H1 (cell line): ENCODE measurements at regions not wholly inside any gene's neighbourhood (a gene's known extent, or its start where the extent isn't known, plus 50 kb on each side); places are given as distances from the start of the nearest gene placed in this dataset.

Experiments
- CTCF ChIA-PET: fragments of 300-600 bp; sonication (Branson Sonifier 250); formaldehyde crosslinking; loops from one replicate; lab custom pipeline; 2021; ENCODE audit not compliant: partially characterized antibody; lab: Charles Lee
- POLR2A ChIA-PET: fragments of 300-600 bp; sonication (Branson Sonifier 250); formaldehyde crosslinking; loops from one replicate; lab custom pipeline; 2021; ENCODE audit warnings: inconsistent platforms; ENCODE audit not compliant: partially characterized antibody; lab: Charles Lee
- DNase-seq, 2 experiments: peaks; one replicate each; pipeline versions ENCODE4 v3.0.0 to v3.0.0-alpha.2; 2010 to 2022; ENCODE audit warnings: low spot score in 2 of 2, low read depth in 1 of 2, mixed read lengths in 1 of 2
- FAIRE-seq: peaks from 2 replicates; lab custom pipeline; 2011; peaks lifted over from hg19 to GRCh38; lab: Jason Lieb, UNC
- H2AFZ ChIP-seq: 2 replicates; pipeline ENCODE4 v1.8.1; 2012; ENCODE audit warnings: low read length, inconsistent platforms
- H2AK5ac ChIP-seq: 2 replicates; pipeline ENCODE4 v1.6.1; 2013; ENCODE audit warnings: low read depth, low read length
- H2BK120ac ChIP-seq: replicated peaks from 2 replicates; pipeline ENCODE3; 2013; ENCODE audit warnings: low read depth, low read length, inconsistent platforms
- H2BK12ac ChIP-seq: 2 replicates; pipeline ENCODE4 v1.6.1; 2013; ENCODE audit warnings: low read depth, low read length
- H2BK15ac ChIP-seq: 2 replicates; pipeline ENCODE4 v1.6.1; 2013; ENCODE audit warnings: low read length
- H2BK20ac ChIP-seq: 2 replicates; pipeline ENCODE4 v1.6.1; 2013; ENCODE audit warnings: low read length
- H2BK5ac ChIP-seq: 2 replicates; pipeline ENCODE4 v1.6.1; 2013; ENCODE audit warnings: low read depth, low read length
- H3K14ac ChIP-seq: 2 replicates; pipeline ENCODE4 v1.6.1; 2013; ENCODE audit warnings: inconsistent platforms; ENCODE audit not compliant: insufficient read length
- H3K18ac ChIP-seq: 2 replicates; pipeline ENCODE4 v1.6.1; 2013; ENCODE audit warnings: low read length; ENCODE audit errors: extremely low read depth
- H3K23ac ChIP-seq: 2 replicates; pipeline ENCODE4 v1.6.1; 2013; ENCODE audit warnings: inconsistent platforms; ENCODE audit not compliant: insufficient read length
- H3K23me2 ChIP-seq: 2 replicates; pipeline ENCODE4 v1.6.1; 2013; ENCODE audit warnings: low read depth, low read length
- H3K27ac ChIP-seq: 2 replicates; pipeline ENCODE4 v1.6.1; 2011; ENCODE audit warnings: low read depth, low read length, inconsistent platforms
- H3K27me3 ChIP-seq, 4 experiments: replicated peaks in 1 of 4; 1 replicate in 1 of 4; 2 replicates in 3 of 4; pipeline versions ENCODE4 v1.6.1 to v1.8.1; 2011 to 2013; ENCODE audit warnings: low read length in 3 of 4, mild to moderate bottlenecking in 3 of 4, inconsistent platforms in 2 of 4, mixed read lengths in 2 of 4, moderate library complexity in 1 of 4; ENCODE audit not compliant: control insufficient read depth in 3 of 4, insufficient read depth in 3 of 4; ENCODE audit errors: extremely low read depth in 1 of 4
- H3K36me3 ChIP-seq, 4 experiments: 2 replicates each; pipeline versions ENCODE4 v1.6.1 to v1.8.1; 2011 to 2013; ENCODE audit warnings: mild to moderate bottlenecking in 4 of 4, low read length in 3 of 4, moderate library complexity in 2 of 4, control low read depth in 1 of 4, inconsistent platforms in 1 of 4; ENCODE audit not compliant: insufficient read depth in 4 of 4, control insufficient read depth in 2 of 4
- H3K4ac ChIP-seq: replicated peaks from 2 replicates; pipeline ENCODE3; 2013; ENCODE audit warnings: low read length, low read depth, mixed read lengths, inconsistent platforms; ENCODE audit not compliant: insufficient read length
- H3K4me1 ChIP-seq, 4 experiments: replicated peaks in 1 of 4; 1 replicate in 1 of 4; 2 replicates in 3 of 4; pipeline versions ENCODE4 v1.6.1 to v1.8.1; 2011 to 2013; ENCODE audit warnings: low read length in 3 of 4, inconsistent platforms in 2 of 4, mixed read lengths in 1 of 4; ENCODE audit not compliant: insufficient read depth in 4 of 4, control insufficient read depth in 3 of 4
- H3K4me2 ChIP-seq, 2 experiments: 2 replicates each; pipeline versions ENCODE4 v1.6.1 to v1.8.1; 2011 to 2013; ENCODE audit warnings: low read depth in 2 of 2, low read length in 2 of 2, control low read depth in 1 of 2, inconsistent platforms in 1 of 2, mild to moderate bottlenecking in 1 of 2; ENCODE audit not compliant: insufficient read depth in 1 of 2
- H3K4me3 ChIP-seq, 4 experiments: fragments of 200-600, 300-600 bp in 1 of 4; sonication (generic), shearing (Covaris generic), sonication (Bioruptor Twin) in 1 of 4; 2 replicates each; pipeline versions ENCODE4 v1.5.1 to v1.8.1; 2011 to 2016; ENCODE audit warnings: low read length in 4 of 4, low read depth in 3 of 4, control low read depth in 2 of 4, inconsistent platforms in 2 of 4, mild to moderate bottlenecking in 2 of 4, mixed read lengths in 1 of 4, moderate library complexity in 1 of 4; ENCODE audit not compliant: insufficient read depth in 2 of 4; ENCODE audit errors: extremely low read depth in 1 of 4
- H3K56ac ChIP-seq: replicated peaks from 2 replicates; pipeline ENCODE3; 2013; ENCODE audit warnings: low read depth, mild to moderate bottlenecking, mixed read lengths, low read length, inconsistent platforms; ENCODE audit not compliant: insufficient read length
- H3K79me1 ChIP-seq: 2 replicates; pipeline ENCODE4 v1.6.1; 2013; ENCODE audit warnings: low read depth, low read length, control low read depth
- H3K79me2 ChIP-seq, 2 experiments: 2 replicates each; pipeline versions ENCODE4 v1.6.1 to v1.8.1; 2012 to 2013; ENCODE audit warnings: low read length in 2 of 2, mild to moderate bottlenecking in 2 of 2, inconsistent platforms in 1 of 2; ENCODE audit not compliant: insufficient read depth in 2 of 2, control insufficient read depth in 1 of 2
- H3K9ac ChIP-seq, 4 experiments: replicated peaks in 1 of 4; 1 replicate in 1 of 4; 2 replicates in 3 of 4; pipeline versions ENCODE4 v1.6.1 to v1.8.1; 2011 to 2013; ENCODE audit warnings: low read depth in 3 of 4, low read length in 3 of 4, control low read depth in 2 of 4, mild to moderate bottlenecking in 2 of 4, moderate library complexity in 2 of 4, inconsistent platforms in 1 of 4; ENCODE audit errors: extremely low read depth in 1 of 4
- H3K9me3 ChIP-seq, 2 experiments: 2 replicates each; pipeline versions ENCODE4 v1.6.1 to v1.8.1; 2012 to 2013; ENCODE audit warnings: mild to moderate bottlenecking in 2 of 2, moderate library complexity in 2 of 2, control low read depth in 1 of 2, inconsistent platforms in 1 of 2, low read depth in 1 of 2, low read length in 1 of 2, mixed read lengths in 1 of 2; ENCODE audit not compliant: insufficient read depth in 2 of 2
- H4K20me1 ChIP-seq, 2 experiments: replicated peaks in 1 of 2; 2 replicates each; pipeline versions ENCODE3 to v1.8.1; 2011 to 2013; ENCODE audit warnings: inconsistent platforms in 2 of 2, low read length in 2 of 2, mild to moderate bottlenecking in 1 of 2; ENCODE audit not compliant: insufficient read depth in 2 of 2, control insufficient read depth in 1 of 2
- H4K5ac ChIP-seq: 2 replicates; pipeline ENCODE4 v1.6.1; 2013; ENCODE audit warnings: low read length, low read depth, mixed read lengths, inconsistent platforms; ENCODE audit not compliant: insufficient read length
- H4K8ac ChIP-seq: 2 replicates; pipeline ENCODE4 v1.8.0; 2013; ENCODE audit warnings: mild to moderate bottlenecking, moderate library complexity, low read length, inconsistent platforms; ENCODE audit not compliant: insufficient read depth; ENCODE audit errors: extremely low read depth
- H4K91ac ChIP-seq: replicated peaks from 2 replicates; pipeline ENCODE3; 2013; ENCODE audit warnings: low read length, mixed read lengths, inconsistent platforms; ENCODE audit not compliant: insufficient read length
- CHD2 ChIP-seq: IDR thresholded peaks from 2 replicates; pipeline ENCODE4 v1.6.1; 2012; ENCODE audit warnings: low read length, improper control_type of control experiment
- PHF8 ChIP-seq: fragments of 200-600 bp; sonication (generic); conservative IDR thresholded peaks from 2 replicates; pipeline ENCODE4 v1.7.1; 2012; ENCODE audit warnings: low read depth, mild to moderate bottlenecking, inconsistent platforms, low read length, moderate library complexity
- WGBS, 2 experiments: shearing (Covaris generic) in 1 of 2; methylation state at CpG; one replicate each; pipeline versions ENCODE4 v1.1.6 to v1.1.7; 2013 to 2015; ENCODE audit warnings: low lambda C conversion rate in 2 of 2, mixed read lengths in 2 of 2, inconsistent platforms in 1 of 2, low coverage in 1 of 2, missing lambda C conversion rate in 1 of 2; ENCODE audit not compliant: insufficient replicate concordance in 2 of 2, insufficient coverage in 1 of 2, insufficient read length in 1 of 2; ENCODE audit errors: extremely low coverage in 1 of 2, missing lambda C conversion rate in 1 of 2; 5-methylcytosine and 5-hydroxymethylcytosine counted together
- TF ChIP-seq, protein P1 (sequence below): IDR thresholded peaks from 2 replicates; pipeline ENCODE4 v1.6.1; 2012; ENCODE audit warnings: inconsistent platforms

DNA sequence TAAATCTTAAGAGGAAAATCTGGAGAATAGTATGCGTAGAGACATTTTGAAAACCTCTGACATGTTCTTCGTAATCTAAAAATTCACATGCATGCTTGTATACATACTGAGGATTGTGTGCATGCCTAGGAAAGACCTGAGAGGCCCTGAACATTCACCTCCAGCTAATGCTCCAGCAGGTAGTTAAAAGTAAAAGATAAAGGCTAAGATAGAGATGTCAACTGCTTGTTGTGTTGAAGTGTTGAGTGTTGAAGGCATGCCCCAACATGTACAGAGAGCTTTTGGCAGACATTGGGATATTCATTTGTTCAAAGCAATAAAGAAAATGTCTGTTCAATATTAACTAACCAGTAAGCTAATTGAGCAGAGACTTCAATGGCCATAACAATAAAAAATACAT is 118.6 kb upstream of the SYT1 start:
- Histone ChIP-seq H3K4me1 (peaks cover 0 to 3% (median 0%) of the 10 kb centered on the region in 4 experiments; a peak in 2 of 7 replicates), H3K23ac (no peak overlapping the region), H3K4me2 (no peak overlapping the region), H3K79me1 (no peaks in the 10 kb centered on the region), H2BK15ac (no peak overlapping the region), H2AFZ (no peak overlapping the region), H4K20me1 (no peaks in the 10 kb centered on the region), H4K5ac (no peak overlapping the region), H2AK5ac (no peak overlapping the region), H3K14ac (no peak overlapping the region), H3K36me3 (no peaks in the 10 kb centered on the region), H3K27ac (no peak overlapping the region; the same call in 1 of the 2 replicates), H3K56ac (no peak overlapping the region), H3K23me2 (no peaks in the 10 kb centered on the region), H3K79me2 (no peaks in the 10 kb centered on the region), H3K4me3 (no peak overlapping the region), H2BK120ac (no peak overlapping the region), H4K91ac (no peak overlapping the region), H3K18ac (no peak overlapping the region), H2BK20ac (no peak overlapping the region), H3K27me3 (no peaks in the 10 kb centered on the region), H3K4ac (no peak overlapping the region), H2BK5ac (no peak overlapping the region; the same call in 1 of the 2 replicates), H2BK12ac (no peak overlapping the region), H3K9ac (no peak overlapping the region; a peak in 1 of 7 replicates), H3K9me3 (no peaks in the 10 kb centered on the region), H4K8ac (no peak overlapping the region)
- ChIA-PET CTCF (no interaction called here), POLR2A (no interaction called here)
- no peak for TF ChIP-seq CHD2
- TF ChIP-seq, protein P1, sequence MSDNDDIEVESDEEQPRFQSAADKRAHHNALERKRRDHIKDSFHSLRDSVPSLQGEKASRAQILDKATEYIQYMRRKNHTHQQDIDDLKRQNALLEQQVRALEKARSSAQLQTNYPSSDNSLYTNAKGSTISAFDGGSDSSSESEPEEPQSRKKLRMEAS = no peak
- no peak for TF ChIP-seq PHF8
- DNase-seq (no peak), FAIRE-seq (no peak)
- 85% methylated on average over 2 of the region's 2 CpGs; no CpG with 5 or more reads in 1 of the 2 experiments for WGBS, 2 experiments
